NCI-H128 (cell line): ENCODE measurements at regions not wholly inside any gene's neighbourhood (a gene's known extent, or its start where the extent isn't known, plus 50 kb on each side); places are given as distances from the start of the nearest gene placed in this dataset.

ENCODE experiments used
- DNase-seq: peaks from one replicate; lab custom pipeline; 2025; ENCODE audit not compliant: unreplicated experiment; lab: John Stamatoyannopoulos, UW

DNA sequence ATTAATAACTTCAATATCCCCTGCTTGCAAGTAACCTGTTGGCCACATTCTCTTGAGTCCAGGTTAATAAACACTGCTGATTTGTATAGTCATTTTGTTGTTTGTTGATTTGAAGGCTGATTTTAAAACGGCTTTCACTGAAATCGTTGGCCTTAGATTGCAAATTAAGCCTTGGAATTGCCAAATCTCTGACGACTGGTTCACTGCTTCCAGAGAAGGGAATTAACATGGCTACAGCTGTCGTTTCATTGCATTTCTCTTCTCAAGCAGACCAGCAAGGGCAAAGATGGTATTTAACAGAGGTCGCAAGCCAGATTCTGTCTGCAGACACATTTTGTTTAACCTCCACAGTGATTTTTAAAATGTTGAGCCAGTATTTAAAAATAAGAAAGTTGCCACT is 470.9 kb downstream of the TFAP2A start:
- no peak for DNase-seq

- no peak for DNase-seq
Observed at GRCh38 chr6:9943026-9943425, 471.8 kb downstream of the TFAP2A start.

- DNase-seq = no peak
Observed at GRCh38 chr6:9942131-9942530, 472.7 kb downstream of the TFAP2A start.

DNA sequence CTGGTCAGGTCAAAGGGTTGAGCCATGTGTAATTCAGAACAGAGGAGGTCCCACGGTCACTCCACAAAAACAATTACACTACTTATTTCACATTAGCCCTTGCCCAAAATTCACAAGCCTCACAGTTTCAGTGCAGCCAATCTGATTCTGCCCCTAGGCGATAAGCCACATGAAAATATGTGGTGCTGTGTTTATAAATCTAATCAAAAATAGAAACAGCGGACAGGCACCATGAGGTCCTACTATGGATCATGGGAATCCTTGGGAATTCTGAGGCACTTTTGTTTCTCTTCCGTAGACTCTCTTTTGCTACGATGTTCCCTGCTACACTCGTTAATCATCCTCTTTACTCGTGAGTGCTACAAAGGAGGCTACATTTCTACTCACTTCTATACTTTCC is 476.1 kb downstream of the TFAP2A start:
- no peak for DNase-seq

DNA sequence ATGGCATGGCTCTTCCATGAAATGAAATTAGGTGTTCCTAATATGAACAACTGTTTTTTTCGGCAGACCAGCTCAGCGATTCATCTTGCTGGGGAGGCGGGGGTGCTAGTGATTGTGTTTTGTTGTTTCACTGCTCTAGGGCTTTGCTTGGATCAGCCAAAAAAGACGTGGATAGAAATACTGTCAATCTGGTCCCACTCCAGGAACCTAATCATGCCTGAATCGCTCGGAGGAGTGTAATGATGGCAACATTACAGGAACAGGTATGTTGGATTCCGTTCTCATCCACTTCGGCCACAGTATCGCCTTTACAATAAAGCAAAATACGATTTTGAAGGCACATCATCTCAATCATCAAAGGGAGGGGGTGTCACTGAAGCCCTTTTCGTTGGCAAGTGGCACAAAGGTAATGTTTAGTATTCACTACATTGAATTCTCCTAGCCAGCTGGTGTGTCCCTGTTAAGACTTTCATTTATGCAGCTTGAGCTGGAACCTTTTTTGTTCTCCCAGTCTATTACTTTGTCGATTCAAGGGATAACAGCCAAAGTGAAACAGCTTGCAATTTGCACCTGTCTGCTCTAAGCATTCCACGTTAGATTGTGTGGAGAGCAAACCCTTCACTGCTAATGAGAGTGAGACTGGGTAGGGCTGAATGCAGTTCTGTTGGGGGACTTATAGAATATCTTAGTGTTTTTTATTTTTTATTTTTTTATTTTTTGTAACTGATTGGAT is 477.7 kb downstream of the TFAP2A start:
- DNase-seq = peak; percentile 56

DNA sequence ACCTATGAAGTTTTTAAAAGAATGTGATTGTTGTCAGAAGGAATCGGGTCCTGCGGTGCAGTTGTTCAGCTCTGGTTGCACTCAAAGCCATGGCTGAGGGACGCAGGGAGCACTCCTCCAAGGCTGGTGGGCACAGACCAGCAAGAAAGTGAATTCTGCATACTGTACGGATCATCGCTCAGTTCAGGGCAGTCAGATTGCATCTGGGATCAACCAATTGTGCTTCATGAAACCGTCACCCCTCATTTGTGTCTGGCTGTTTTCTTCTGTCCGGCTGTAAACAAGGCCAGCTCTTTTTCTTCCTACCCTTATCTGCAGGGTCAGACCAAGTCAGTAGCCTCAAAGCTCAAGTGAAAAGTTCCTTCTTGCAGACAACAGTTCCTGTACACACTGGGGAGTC is 478.3 kb downstream of the TFAP2A start:
- DNase-seq = no peak

DNA sequence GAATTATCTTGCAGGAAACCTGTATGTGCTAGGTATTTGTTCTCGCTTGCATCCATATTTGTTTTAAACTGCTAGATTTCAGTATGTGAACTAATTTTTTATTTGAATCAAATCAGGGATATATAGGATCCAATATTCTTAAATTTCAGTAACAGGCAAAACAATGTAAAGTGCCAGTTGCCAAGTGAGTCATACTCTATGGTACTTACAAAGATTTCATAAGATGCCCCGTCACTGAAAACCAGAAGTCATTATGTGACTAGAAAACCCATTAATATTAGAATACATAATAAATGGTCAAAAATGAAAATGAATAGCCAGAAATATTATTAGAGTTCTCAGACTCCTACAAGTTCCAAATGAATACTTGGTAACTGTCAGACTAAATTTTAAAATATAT is 481.2 kb downstream of the TFAP2A start:
- DNase-seq = no peak

DNA sequence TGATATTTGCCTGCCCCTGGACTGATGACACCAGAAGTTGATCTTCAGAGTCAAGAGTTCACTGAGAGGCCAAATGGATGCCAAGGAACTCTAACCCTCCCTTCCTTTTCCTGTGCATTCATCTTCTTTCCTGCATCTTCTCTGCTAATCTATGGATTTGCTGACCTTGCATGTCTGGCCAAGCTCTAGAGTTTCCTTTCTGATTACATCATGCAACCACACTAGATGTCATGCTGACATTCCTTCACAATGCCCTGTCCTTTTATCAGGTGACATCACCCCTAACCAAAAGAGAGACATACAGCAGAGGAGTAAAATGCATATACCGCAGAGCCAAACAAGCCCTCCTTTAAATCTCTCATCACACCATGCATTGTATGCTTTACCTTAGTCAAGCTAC is 487.6 kb downstream of the TFAP2A start:
- DNase-seq = no peak

DNA sequence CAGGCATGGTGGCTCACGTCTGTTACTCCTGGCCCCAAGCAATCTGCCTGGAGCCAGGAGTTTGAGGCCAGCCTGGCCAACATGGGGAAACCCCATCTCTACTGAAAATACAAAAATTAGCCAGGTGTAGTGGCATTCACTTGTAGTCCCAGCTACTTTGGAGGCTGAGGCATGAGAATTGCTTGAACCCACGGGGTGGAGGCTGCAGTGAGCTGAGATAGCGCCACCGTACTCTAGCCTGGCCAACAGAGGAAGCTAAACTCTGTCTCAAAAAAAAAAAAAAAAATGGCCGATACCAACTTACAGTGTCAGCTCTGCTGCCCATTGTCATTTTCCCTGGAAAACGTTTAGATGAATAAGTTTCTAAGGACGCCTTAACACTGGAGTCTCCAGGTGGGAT is 489.9 kb downstream of the TFAP2A start:
- DNase-seq = no peak

GRCh38 chr6:9921366-9921765 is 493.5 kb downstream of the TFAP2A start:
- no peak for DNase-seq

- DNase-seq = no peak
Observed at GRCh38 chr6:9914951-9915350, 499.9 kb downstream of the TFAP2A start.

GRCh38 chr6:9901376-9901775 is 513.5 kb downstream of the TFAP2A start:
- DNase-seq = no peak

DNA sequence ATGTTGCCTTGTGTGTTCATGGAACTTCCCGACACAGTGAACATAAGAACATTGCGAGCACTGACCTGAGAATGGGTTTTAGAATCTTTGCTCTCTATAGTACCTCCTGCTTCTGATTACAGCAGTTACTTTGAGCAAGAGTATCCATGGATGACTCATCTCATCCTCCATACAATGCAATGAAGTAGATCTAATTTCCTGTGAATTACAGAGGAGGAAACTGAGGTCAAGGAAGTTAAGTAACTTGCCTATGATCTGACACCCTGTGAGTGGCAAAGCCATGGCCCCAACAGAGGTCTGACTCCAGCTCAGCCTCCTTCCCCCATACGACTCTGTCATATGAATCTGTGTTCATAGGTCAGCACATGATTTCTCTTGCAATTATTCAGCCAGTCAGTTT is 518.1 kb downstream of the TFAP2A start:
- DNase-seq = no peak

DNA sequence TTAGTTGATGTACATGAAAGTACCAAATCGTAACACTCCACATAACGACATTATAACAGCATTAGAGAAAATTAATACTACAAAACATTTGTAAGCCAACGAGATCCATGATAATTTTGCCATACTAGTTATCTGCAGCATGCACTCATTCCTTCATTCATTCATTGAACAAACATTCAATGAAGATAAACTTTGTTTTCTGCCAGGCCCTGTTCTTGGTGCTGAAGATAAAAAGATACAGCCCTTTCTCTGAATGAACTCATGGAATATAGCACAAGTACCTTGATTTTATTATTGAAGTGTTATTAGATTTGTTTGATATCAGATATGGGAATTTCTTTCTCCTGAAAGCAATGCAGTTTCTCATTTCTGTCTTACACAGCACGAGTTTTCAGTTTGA is 524.0 kb downstream of the TFAP2A start:
- no peak for DNase-seq

DNA sequence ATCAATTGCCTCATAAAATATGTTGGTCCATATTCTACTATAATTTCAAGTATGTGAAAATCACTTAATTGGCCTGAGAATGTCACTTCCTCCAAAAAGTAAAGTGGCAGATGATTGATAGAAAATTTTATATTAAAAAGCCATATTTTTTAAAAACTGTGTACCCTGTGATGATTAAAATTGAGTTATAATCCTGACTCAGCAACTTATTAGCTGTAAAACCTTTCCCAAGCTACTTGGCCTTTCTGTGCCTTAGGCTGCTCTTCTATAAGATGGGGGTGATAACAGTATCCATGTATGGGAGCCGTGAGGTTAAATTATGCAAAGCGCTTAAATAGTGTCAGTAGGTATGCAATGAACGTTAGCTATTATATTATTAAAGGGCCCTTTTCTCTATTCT is 524.4 kb downstream of the TFAP2A start:
- DNase-seq = no peak

- no peak for DNase-seq
Observed at GRCh38 chr6:9878535-9878934, 536.3 kb downstream of the TFAP2A start.

- DNase-seq = no peak
Observed at GRCh38 chr6:9875605-9876353, 539.1 kb downstream of the TFAP2A start.

GRCh38 chr6:9862603-9863167 is 552.2 kb downstream of the TFAP2A start:
- no peak for DNase-seq

DNA sequence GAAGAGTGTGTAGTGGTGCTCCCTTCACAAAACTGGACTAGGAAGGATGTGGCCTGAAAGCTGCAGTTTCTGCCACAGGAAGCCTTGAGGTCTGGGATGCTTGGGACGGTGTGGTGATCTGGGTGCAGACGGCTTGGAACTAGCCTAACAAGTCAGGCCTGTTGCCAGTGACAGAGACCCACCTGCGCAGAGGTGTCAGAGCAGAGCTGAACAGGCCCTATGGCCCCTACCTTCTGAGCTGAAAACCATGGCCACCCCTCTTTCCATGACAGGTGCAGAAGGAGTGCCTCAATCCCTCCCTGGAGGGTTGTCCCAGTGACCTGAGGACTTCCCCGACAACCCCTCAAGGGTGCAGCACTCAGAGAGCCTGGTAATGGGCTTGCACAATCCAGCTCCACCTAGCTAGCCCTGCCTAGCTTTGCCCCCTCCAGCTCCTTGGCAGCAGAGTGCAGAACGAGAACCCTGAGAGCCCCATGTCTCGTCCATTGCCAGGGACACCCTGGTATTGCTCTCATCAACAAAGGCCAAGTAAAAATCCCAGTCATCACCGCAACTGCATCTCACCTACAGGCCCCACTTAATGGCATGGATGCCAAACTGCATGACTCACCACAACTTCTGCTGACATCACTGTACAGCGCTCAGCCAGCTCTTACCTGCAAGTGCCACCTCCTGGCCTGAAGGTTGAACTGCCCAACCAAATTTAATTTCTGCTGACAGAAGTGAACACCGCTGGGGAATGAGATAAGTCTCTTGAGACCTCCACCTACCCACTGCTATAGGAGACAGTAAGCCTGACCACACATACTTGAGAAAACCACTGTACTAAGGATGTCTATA is 563.1 kb downstream of the TFAP2A start:
- no peak for DNase-seq

- DNase-seq = no peak
Observed at GRCh38 chr6:9851006-9851405, 563.9 kb downstream of the TFAP2A start.

DNA sequence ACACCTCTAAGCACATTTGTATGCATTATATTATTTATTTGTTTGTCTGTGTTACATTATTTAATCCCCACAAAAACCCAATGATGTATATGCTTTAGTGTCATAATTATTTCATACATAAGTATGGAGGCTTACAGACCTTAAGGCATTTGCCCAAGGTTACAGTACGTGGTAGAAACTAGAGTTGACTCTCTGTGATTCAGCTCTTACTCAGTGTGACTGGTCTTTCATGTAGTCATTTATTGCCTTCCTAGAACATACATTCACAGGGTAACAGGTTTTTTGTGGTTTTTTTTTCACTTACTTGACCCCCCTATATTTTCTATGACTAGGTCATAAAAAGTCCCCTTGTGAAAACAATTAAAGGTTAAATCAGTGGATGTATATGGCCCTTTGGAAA is 566.8 kb downstream of the TFAP2A start:
- DNase-seq = no peak
